T-cell (primary cell): ENCODE measurements at regions not wholly inside any gene's neighbourhood (a gene's known extent, or its start where the extent isn't known, plus 50 kb on each side); places are given as distances from the start of the nearest gene placed in this dataset.

Experiments
- ATAC-seq, 4 experiments: fragments of 200-7000 bp in 3 of 4; fragments of 150-1000 bp in 1 of 4; cut with Tn5 transposase; replicated peaks in 1 of 4; 1 replicate in 3 of 4; 2 replicates in 1 of 4; pipeline ENCODE4 v1.10.0; 2021; ENCODE audit warnings: moderate library complexity in 3 of 4, mild to moderate bottlenecking in 2 of 4, moderate number of reproducible peaks in 1 of 4
- CTCF ChIA-PET, 2 donors: fragments of 300-600 bp; sonication (Branson Sonifier 250); formaldehyde crosslinking; loops; one replicate each; lab custom pipeline; 2022; ENCODE audit warnings: antibody characterized with exemption in 2 of 2; lab: Charles Lee
- POLR2A ChIA-PET, 2 donors: fragments of 300-600 bp; sonication (Branson Sonifier 250); formaldehyde crosslinking; loops; one replicate each; lab custom pipeline; 2022; ENCODE audit warnings: antibody characterized with exemption in 2 of 2; lab: Charles Lee
- DNase-seq, 35 experiments: peaks; one replicate each; pipeline versions ENCODE4 v3.0.0 to v3.0.0-alpha.2; 2013 to 2023
- H3K27ac ChIP-seq: one replicate; pipeline ENCODE4 v1.5.1; 2013; ENCODE audit warnings: low read length
- H3K27me3 ChIP-seq, 2 experiments: replicated peaks in 1 of 2; 1 replicate in 1 of 2; 2 replicates in 1 of 2; pipeline versions ENCODE4 v1.6.1 to v1.7.0; 2013; ENCODE audit warnings: low read length in 1 of 2, mixed read lengths in 1 of 2; ENCODE audit not compliant: control insufficient read depth in 2 of 2, insufficient read depth in 2 of 2; ENCODE audit errors: extremely low read depth in 1 of 2
- H3K36me3 ChIP-seq, 2 donors: 1 replicate in 1 of 2; 2 replicates in 1 of 2; pipeline versions ENCODE4 v1.6.1 to v1.7.0; 2013; ENCODE audit warnings: low read length in 1 of 2; ENCODE audit not compliant: control insufficient read depth in 2 of 2, insufficient read depth in 1 of 2; ENCODE audit errors: extremely low read depth in 1 of 2
- H3K4me1 ChIP-seq, 2 experiments: 1 replicate in 1 of 2; 2 replicates in 1 of 2; pipeline versions ENCODE4 v1.6.1 to v1.7.0; 2013; ENCODE audit warnings: low read length in 2 of 2, mixed read lengths in 1 of 2; ENCODE audit not compliant: insufficient read depth in 2 of 2, control insufficient read depth in 1 of 2; ENCODE audit errors: extremely low read depth in 1 of 2
- H3K4me3 ChIP-seq, 2 donors: 1 replicate in 1 of 2; 2 replicates in 1 of 2; pipeline versions ENCODE4 v1.5.1 to v1.7.0; 2013; ENCODE audit warnings: mild to moderate bottlenecking in 2 of 2, low read length in 1 of 2, moderate library complexity in 1 of 2; ENCODE audit not compliant: control insufficient read depth in 1 of 2; ENCODE audit errors: extremely low read depth in 1 of 2
- H3K9me3 ChIP-seq: 2 replicates; pipeline ENCODE4 v1.7.0; 2013
- H3K27ac Mint-ChIP-seq, 2 donors: one replicate each; pipeline ENCODE4 v1.8.0; 2020 to 2021; ENCODE audit warnings: mild to moderate bottlenecking in 2 of 2, mixed read lengths in 2 of 2
- H3K27me3 Mint-ChIP-seq, 2 donors: one replicate each; pipeline ENCODE4 v1.8.0; 2021 to 2022; ENCODE audit warnings: mixed read lengths in 2 of 2
- H3K36me3 Mint-ChIP-seq: one replicate; pipeline ENCODE4 v1.8.0; 2021; ENCODE audit warnings: mixed read lengths
- H3K4me1 Mint-ChIP-seq, 3 donors: one replicate each; pipeline ENCODE4 v1.8.0; 2020 to 2022; ENCODE audit warnings: mixed read lengths in 3 of 3, mild to moderate bottlenecking in 1 of 3
- H3K4me3 Mint-ChIP-seq, 3 donors: one replicate each; pipeline ENCODE4 v1.8.0; 2020 to 2022; ENCODE audit warnings: mild to moderate bottlenecking in 3 of 3, mixed read lengths in 3 of 3, moderate library complexity in 3 of 3
- H3K9me3 Mint-ChIP-seq, 3 donors: one replicate each; pipeline ENCODE4 v1.8.0; 2020 to 2022; ENCODE audit warnings: mixed read lengths in 3 of 3
- WGBS: methylation state at CpG from one replicate; pipeline ENCODE4 v1.1.5; 2013; ENCODE audit warnings: missing lambda C conversion rate; ENCODE audit not compliant: insufficient coverage; 5-methylcytosine and 5-hydroxymethylcytosine counted together

DNA sequence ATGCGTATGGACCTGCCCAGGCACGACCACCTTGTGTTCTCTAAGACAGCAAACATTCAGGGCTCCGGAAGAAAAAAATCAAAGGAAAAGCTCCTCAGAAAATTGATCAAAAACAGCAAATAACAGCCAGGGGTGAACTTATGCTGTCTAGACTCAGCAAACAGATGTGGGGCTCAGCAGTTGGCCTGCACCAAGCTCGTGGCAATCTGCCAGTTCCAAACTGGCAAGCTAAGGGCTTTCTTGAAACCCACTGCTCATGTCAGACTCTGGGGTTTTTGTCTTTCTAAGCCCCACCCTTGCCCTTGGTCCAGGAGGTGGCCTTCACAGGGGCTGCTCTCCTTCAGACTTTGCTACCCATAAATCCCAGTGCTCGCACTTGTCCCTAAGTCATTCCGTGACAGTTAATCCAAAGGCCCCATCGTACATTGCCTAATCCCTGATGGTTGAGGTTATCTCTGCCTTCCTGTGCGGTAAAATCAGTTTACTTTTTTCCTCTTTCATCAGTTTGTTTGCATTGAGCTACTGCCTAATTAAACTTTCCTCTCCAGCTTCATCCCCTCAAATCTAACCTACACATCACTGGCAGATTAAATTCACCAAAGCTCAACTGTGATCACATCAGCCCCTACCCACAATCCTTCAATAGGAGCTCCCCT, 408.0 kb downstream of the LRATD1 start:
- H3K9me3 ChIP-seq: no peaks in the 10 kb centered on the region
- peaks cover 0 to 11% of the 10 kb centered on the region in 2 experiments for H3K27me3 ChIP-seq
- H3K27ac ChIP-seq: no peak overlapping the region
- DNase-seq (no peak), ATAC-seq (no peak)
- Mint-ChIP-seq H3K27ac (no peak overlapping the region), H3K36me3 (no peaks in the 10 kb centered on the region), H3K27me3 (peaks cover 10% of the 10 kb centered on the region in 2 donors), H3K4me3 (no peak overlapping the region), H3K9me3 (no peaks in the 10 kb centered on the region), H3K4me1 (no peaks in the 10 kb centered on the region)
- 79% methylated on average over 5 of the region's 8 CpGs for WGBS
- CTCF ChIA-PET: no interaction called here
- H3K4me3 ChIP-seq: no peak overlapping the region
- H3K36me3 ChIP-seq: no peaks in the 10 kb centered on the region
- peaks cover 0 to 3% of the 10 kb centered on the region in 2 experiments for H3K4me1 ChIP-seq
- POLR2A ChIA-PET: no interaction called here

GRCh38 chr2:15041429-15041837, 408.9 kb downstream of the LRATD1 start:
- ATAC-seq (no peak), DNase-seq (no peak)
- 94% methylated on average over 3 of the region's 5 CpGs for WGBS
- H3K27me3 ChIP-seq: peaks cover 0 to 11% of the 10 kb centered on the region in 2 experiments
- peaks cover 0 to 3% of the 10 kb centered on the region in 2 experiments for H3K4me1 ChIP-seq
- no peaks in the 10 kb centered on the region for H3K9me3 ChIP-seq
- CTCF ChIA-PET: no interaction called here
- no peak overlapping the region for H3K27ac Mint-ChIP-seq
- peaks cover 10% of the 10 kb centered on the region in 2 donors for H3K27me3 Mint-ChIP-seq
- H3K4me3 ChIP-seq: no peak overlapping the region
- no peak overlapping the region for H3K27ac ChIP-seq
- H3K36me3 ChIP-seq: no peaks in the 10 kb centered on the region
- H3K9me3 Mint-ChIP-seq: no peaks in the 10 kb centered on the region
- no peak overlapping the region for H3K4me3 Mint-ChIP-seq
- POLR2A ChIA-PET: no interaction called here
- H3K4me1 Mint-ChIP-seq: no peaks in the 10 kb centered on the region
- no peaks in the 10 kb centered on the region for H3K36me3 Mint-ChIP-seq

GRCh38 chr2:15042801-15043217, 410.3 kb downstream of the LRATD1 start:
- H3K9me3 ChIP-seq: no peaks in the 10 kb centered on the region
- no peaks in the 10 kb centered on the region for H3K36me3 Mint-ChIP-seq
- 79% methylated on average over 3 of the region's 6 CpGs for WGBS
- peaks cover 10% of the 10 kb centered on the region in 2 donors for H3K27me3 Mint-ChIP-seq
- no peaks in the 10 kb centered on the region for H3K4me1 Mint-ChIP-seq
- no peak overlapping the region for H3K27ac Mint-ChIP-seq
- H3K4me1 ChIP-seq: peaks cover 0 to 3% of the 10 kb centered on the region in 2 experiments
- CTCF ChIA-PET: no interaction called here
- no peaks in the 10 kb centered on the region for H3K36me3 ChIP-seq
- DNase-seq (no peak), ATAC-seq (no peak)
- no peak overlapping the region for H3K4me3 ChIP-seq
- H3K4me3 Mint-ChIP-seq: no peak overlapping the region
- H3K27me3 ChIP-seq: peaks cover 0 to 8% of the 10 kb centered on the region in 2 experiments
- POLR2A ChIA-PET: no interaction called here
- no peak overlapping the region for H3K27ac ChIP-seq
- H3K9me3 Mint-ChIP-seq: no peaks in the 10 kb centered on the region

DNA sequence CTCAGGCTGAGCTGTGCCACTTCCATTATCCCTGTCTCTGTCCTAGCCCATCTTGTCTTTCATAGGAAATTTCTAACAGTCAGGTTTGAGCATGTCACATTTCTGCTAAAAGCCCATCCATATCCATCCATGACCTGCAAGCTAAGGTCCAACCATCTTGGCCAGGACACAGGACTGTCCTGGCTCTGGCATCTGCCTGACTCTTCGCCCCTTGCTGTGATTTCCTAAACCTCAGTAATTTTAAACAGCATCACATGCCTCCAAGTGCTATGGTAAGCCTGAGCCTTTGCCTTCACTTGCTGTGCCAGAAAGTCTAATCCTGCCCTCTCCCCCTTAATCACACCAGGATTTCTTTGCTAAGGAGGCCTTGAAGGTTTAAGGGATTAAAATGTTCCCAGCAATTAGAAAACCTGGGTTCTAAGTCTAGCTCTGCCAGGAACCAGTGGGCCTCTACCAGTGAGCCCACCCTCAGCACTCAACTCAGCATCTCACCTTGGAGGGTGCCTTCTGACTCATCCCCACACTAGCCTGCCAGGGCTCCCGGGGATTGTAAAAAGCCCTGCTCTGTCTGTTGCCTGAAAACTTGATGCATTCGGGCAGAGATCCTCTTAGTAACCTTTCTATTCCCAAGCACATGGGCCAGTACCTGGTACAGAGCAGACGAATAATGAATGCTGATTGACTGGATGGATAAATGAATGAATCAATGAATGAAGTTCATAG, 411.0 kb downstream of the LRATD1 start:
- POLR2A ChIA-PET: no interaction called here
- CTCF ChIA-PET: no interaction called here
- WGBS: 0% methylated on average over 1 of the region's 4 CpGs
- H3K4me3 Mint-ChIP-seq: no peak overlapping the region
- ATAC-seq (no peak), DNase-seq (no peak)
- no peak overlapping the region for H3K27ac Mint-ChIP-seq
- H3K4me1 Mint-ChIP-seq: no peaks in the 10 kb centered on the region
- Histone ChIP-seq H3K4me3 (no peak overlapping the region), H3K27ac (no peak overlapping the region), H3K9me3 (no peaks in the 10 kb centered on the region), H3K27me3 (peaks cover 0 to 8% of the 10 kb centered on the region in 2 experiments), H3K36me3 (no peaks in the 10 kb centered on the region), H3K4me1 (peaks cover 0 to 3% of the 10 kb centered on the region in 2 experiments)
- H3K36me3 Mint-ChIP-seq: no peaks in the 10 kb centered on the region
- no peaks in the 10 kb centered on the region for H3K9me3 Mint-ChIP-seq
- peaks cover 10% of the 10 kb centered on the region in 2 donors for H3K27me3 Mint-ChIP-seq

DNA sequence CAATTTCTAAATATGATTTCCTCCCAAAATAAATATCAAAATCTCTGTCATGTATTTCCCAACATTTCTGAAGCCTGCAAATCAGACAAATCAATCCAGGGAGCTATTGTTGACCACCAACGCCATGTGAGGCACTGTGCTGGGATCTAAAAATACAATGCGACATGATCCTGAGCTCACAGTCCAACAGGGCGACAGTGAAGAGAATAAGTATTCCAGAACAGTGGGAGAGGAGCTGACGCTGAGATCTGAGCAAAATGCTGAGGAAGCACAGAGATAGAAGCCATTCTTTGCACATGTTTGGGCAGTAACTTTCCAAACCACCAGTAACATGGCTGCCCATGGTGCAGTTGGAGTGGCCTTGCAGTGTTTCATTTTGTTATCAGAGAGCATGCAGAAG, 412.5 kb downstream of the LRATD1 start:
- Mint-ChIP-seq H3K27me3 (peaks cover 10% of the 10 kb centered on the region in 2 donors), H3K27ac (no peak overlapping the region), H3K4me3 (no peak overlapping the region), H3K4me1 (no peaks in the 10 kb centered on the region), H3K9me3 (no peaks in the 10 kb centered on the region), H3K36me3 (no peaks in the 10 kb centered on the region)
- ChIA-PET POLR2A (no interaction called here), CTCF (no interaction called here)
- peaks cover 0 to 11% of the 10 kb centered on the region in 2 experiments for H3K27me3 ChIP-seq
- no peaks in the 10 kb centered on the region for H3K36me3 ChIP-seq
- no peaks in the 10 kb centered on the region for H3K9me3 ChIP-seq
- no peak overlapping the region for H3K4me3 ChIP-seq
- no peak overlapping the region for H3K27ac ChIP-seq
- no peak for ATAC-seq
- WGBS: no CpG with 5 or more reads among the region's 4 CpGs
- DNase-seq: no peak
- H3K4me1 ChIP-seq: no peaks in the 10 kb centered on the region

DNA sequence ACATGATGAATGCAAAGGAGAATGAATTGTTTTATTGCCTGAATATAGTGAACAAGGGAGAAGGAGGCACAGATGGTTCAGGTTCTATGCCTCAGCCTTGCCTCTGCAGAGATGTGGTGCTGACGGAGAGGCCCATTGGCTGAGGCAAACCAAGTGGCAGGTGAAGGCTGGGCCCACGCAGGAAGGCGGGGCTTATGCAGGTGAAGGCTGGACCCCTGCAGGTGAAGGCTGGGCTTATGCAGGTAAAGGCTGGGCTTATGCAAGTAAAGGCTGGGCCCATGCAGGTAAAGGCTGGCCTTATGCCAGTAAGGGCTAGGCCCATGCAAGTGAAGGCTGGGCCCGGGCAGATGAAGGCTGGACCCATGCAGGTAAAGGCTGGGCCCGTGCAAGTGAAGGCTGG, 414.7 kb downstream of the LRATD1 start:
- peaks cover 4 to 5% of the 10 kb centered on the region in 2 donors for H3K27me3 Mint-ChIP-seq
- no peaks in the 10 kb centered on the region for H3K36me3 Mint-ChIP-seq
- DNase-seq (no peak), ATAC-seq (no peak)
- H3K4me1 Mint-ChIP-seq: no peaks in the 10 kb centered on the region
- CTCF ChIA-PET: no interaction called here
- 89% methylated on average over 5 of the region's 5 CpGs for WGBS
- H3K9me3 ChIP-seq: no peaks in the 10 kb centered on the region
- H3K4me3 ChIP-seq: no peak overlapping the region
- H3K9me3 Mint-ChIP-seq: no peaks in the 10 kb centered on the region
- no peak overlapping the region for H3K27ac Mint-ChIP-seq
- no peaks in the 10 kb centered on the region for H3K4me1 ChIP-seq
- POLR2A ChIA-PET: no interaction called here
- no peaks in the 10 kb centered on the region for H3K36me3 ChIP-seq
- no peak overlapping the region for H3K4me3 Mint-ChIP-seq
- H3K27me3 ChIP-seq: peaks cover 0 to 7% of the 10 kb centered on the region in 2 experiments
- H3K27ac ChIP-seq: no peak overlapping the region
